H9 (cell line): ENCODE measurements at regions not wholly inside any gene's neighbourhood (a gene's known extent, or its start where the extent isn't known, plus 50 kb on each side); places are given as distances from the start of the nearest gene placed in this dataset.

Experiments
- DNase-seq: peaks from one replicate; pipeline ENCODE4 v3.0.0-alpha.2; 2017
- H2AFZ ChIP-seq: one replicate; pipeline ENCODE4 v1.6.1; 2013; ENCODE audit warnings: mild to moderate bottlenecking, low read length, control low read depth, moderate library complexity
- H2AK5ac ChIP-seq: 2 replicates; pipeline ENCODE4 v1.6.1; 2013; ENCODE audit warnings: low read length, control low read depth, mixed read lengths; ENCODE audit not compliant: insufficient read length
- H2BK120ac ChIP-seq: one replicate; pipeline ENCODE4 v1.6.1; 2013; ENCODE audit warnings: low read depth, mild to moderate bottlenecking, low read length, control low read depth, inconsistent platforms; ENCODE audit not compliant: poor library complexity, severe bottlenecking
- H2BK12ac ChIP-seq: 2 replicates; pipeline ENCODE4 v1.6.1; 2013; ENCODE audit warnings: low read length, control low read depth, mixed read lengths, low read depth; ENCODE audit not compliant: insufficient read length
- H2BK15ac ChIP-seq: 2 replicates; pipeline ENCODE4 v1.6.1; 2013; ENCODE audit warnings: low read depth, low read length, control low read depth
- H2BK20ac ChIP-seq: one replicate; pipeline ENCODE4 v1.6.1; 2013; ENCODE audit warnings: low read depth, mild to moderate bottlenecking, low read length, control low read depth, inconsistent platforms; ENCODE audit not compliant: poor library complexity, severe bottlenecking
- H2BK5ac ChIP-seq: 2 replicates; pipeline ENCODE4 v1.6.1; 2013; ENCODE audit warnings: low read length, control low read depth, mixed read lengths; ENCODE audit not compliant: insufficient read length
- H3K14ac ChIP-seq: 2 replicates; pipeline ENCODE4 v1.6.1; 2013; ENCODE audit warnings: low read length, control low read depth; ENCODE audit not compliant: insufficient read depth
- H3K18ac ChIP-seq: 2 replicates; pipeline ENCODE4 v1.6.1; 2013; ENCODE audit warnings: low read depth, mild to moderate bottlenecking, mixed read lengths, low read length, control low read depth; ENCODE audit not compliant: insufficient read length
- H3K23ac ChIP-seq: 2 replicates; pipeline ENCODE4 v1.6.1; 2013; ENCODE audit warnings: low read length, control low read depth, mixed read lengths, low read depth; ENCODE audit not compliant: insufficient read length
- H3K23me2 ChIP-seq: 2 replicates; pipeline ENCODE4 v1.6.1; 2013; ENCODE audit warnings: low read depth, mild to moderate bottlenecking, mixed read lengths, low read length, control low read depth; ENCODE audit not compliant: insufficient read length, poor library complexity, severe bottlenecking
- H3K27ac ChIP-seq: 2 replicates; pipeline ENCODE4 v1.5.1; 2013; ENCODE audit warnings: low read length, control low read depth, mixed read lengths, low read depth; ENCODE audit not compliant: insufficient read length
- H3K27me3 ChIP-seq: 2 replicates; pipeline ENCODE4 v1.6.1; 2013; ENCODE audit warnings: low read length, control low read depth, inconsistent platforms; ENCODE audit not compliant: insufficient read depth
- H3K4ac ChIP-seq: 2 replicates; pipeline ENCODE4 v1.6.1; 2013; ENCODE audit warnings: low read depth, mild to moderate bottlenecking, control low read depth, inconsistent platforms, low read length, moderate library complexity
- H3K4me1 ChIP-seq: 2 replicates; pipeline ENCODE4 v1.6.1; 2013; ENCODE audit warnings: low read length, control low read depth, inconsistent platforms; ENCODE audit not compliant: insufficient read depth
- H3K4me2 ChIP-seq: 2 replicates; pipeline ENCODE4 v1.6.1; 2013; ENCODE audit warnings: low read length, control low read depth, mixed read lengths; ENCODE audit not compliant: insufficient read length, insufficient read depth
- H3K56ac ChIP-seq: 2 replicates; pipeline ENCODE4 v1.6.1; 2013; ENCODE audit warnings: low read depth, mild to moderate bottlenecking, mixed read lengths, low read length, control low read depth; ENCODE audit not compliant: insufficient read length
- H3K79me1 ChIP-seq: 2 replicates; pipeline ENCODE4 v1.6.1; 2013; ENCODE audit warnings: low read depth, mild to moderate bottlenecking, moderate library complexity, low read length, control low read depth, inconsistent platforms; ENCODE audit not compliant: insufficient read depth, poor library complexity, severe bottlenecking
- H3K79me2 ChIP-seq: 2 replicates; pipeline ENCODE4 v1.6.1; 2013; ENCODE audit warnings: low read length, control low read depth, inconsistent platforms; ENCODE audit not compliant: insufficient read depth
- H3K9ac ChIP-seq: 2 replicates; pipeline ENCODE4 v1.6.1; 2013; ENCODE audit warnings: low read length, control low read depth, mixed read lengths; ENCODE audit not compliant: insufficient read length; ENCODE audit errors: extremely low read depth
- H3K9me3 ChIP-seq: one replicate; pipeline ENCODE4 v1.6.1; 2013; ENCODE audit warnings: low read depth, low read length, inconsistent platforms; ENCODE audit not compliant: control insufficient read depth
- H3T11ph ChIP-seq: one replicate; pipeline ENCODE4 v1.6.1; 2013; ENCODE audit warnings: mild to moderate bottlenecking, low read length, control low read depth, inconsistent platforms
- H4K20me1 ChIP-seq: one replicate; pipeline ENCODE4 v1.6.1; 2013; ENCODE audit not compliant: control insufficient read depth, insufficient read length, insufficient read depth
- H4K5ac ChIP-seq: 2 replicates; pipeline ENCODE4 v1.6.1; 2013; ENCODE audit warnings: low read depth, mild to moderate bottlenecking, mixed read lengths, low read length, control low read depth; ENCODE audit not compliant: insufficient read length
- H4K8ac ChIP-seq: replicated peaks from 2 replicates; pipeline ENCODE4 v1.6.1; 2013; ENCODE audit warnings: low read length, control low read depth, mixed read lengths, low read depth; ENCODE audit not compliant: insufficient read length
- H4K91ac ChIP-seq: 2 replicates; pipeline ENCODE4 v1.6.1; 2013; ENCODE audit warnings: low read depth, mild to moderate bottlenecking, moderate library complexity, mixed read lengths, low read length, control low read depth; ENCODE audit not compliant: insufficient read length
- H3K27ac Mint-ChIP-seq, 3 experiments: 2 replicates in 2 of 3; 3 replicates in 1 of 3; pipeline ENCODE4 v1.8.0; 2020 to 2021; ENCODE audit warnings: mixed read lengths in 3 of 3, mild to moderate bottlenecking in 1 of 3, moderate library complexity in 1 of 3
- H3K27me3 Mint-ChIP-seq: 2 replicates; pipeline ENCODE4 v1.8.0; 2021; ENCODE audit warnings: low read depth, mild to moderate bottlenecking, moderate library complexity, mixed read lengths
- H3K36me3 Mint-ChIP-seq, 3 experiments: 2 replicates in 2 of 3; 3 replicates in 1 of 3; pipeline ENCODE4 v1.8.0; 2020 to 2021; ENCODE audit warnings: low read depth in 3 of 3, mixed read lengths in 3 of 3; ENCODE audit not compliant: insufficient read depth in 1 of 3
- H3K4me1 Mint-ChIP-seq, 2 experiments: 2 replicates each; pipeline ENCODE4 v1.8.0; 2020; ENCODE audit warnings: mixed read lengths in 2 of 2
- H3K4me3 Mint-ChIP-seq, 2 experiments: 2 replicates in 1 of 2; 3 replicates in 1 of 2; pipeline ENCODE4 v1.8.0; 2020 to 2021; ENCODE audit warnings: mild to moderate bottlenecking in 2 of 2, mixed read lengths in 2 of 2, moderate library complexity in 1 of 2
- H3K9me3 Mint-ChIP-seq, 2 experiments: 2 replicates in 1 of 2; 3 replicates in 1 of 2; pipeline ENCODE4 v1.8.0; 2020; ENCODE audit warnings: mild to moderate bottlenecking in 2 of 2, mixed read lengths in 2 of 2, moderate library complexity in 1 of 2
- CTCF ChIP-seq: fragments of 200-600 bp; sonication (generic); conservative IDR thresholded peaks from 3 replicates; pipeline ENCODE4 v1.8.0; 2021; ENCODE audit warnings: antibody characterized with exemption, mild to moderate bottlenecking
- WGBS: extraction: QIAGEN DNeasy Blood & Tissue Kit; methylation state at CpG from one replicate; pipeline ENCODE4 v1.1.7; 2013; ENCODE audit warnings: missing lambda C conversion rate, low lambda C conversion rate, mixed read lengths; ENCODE audit not compliant: insufficient read length; ENCODE audit errors: extremely low coverage; 5-methylcytosine and 5-hydroxymethylcytosine counted together

- Histone ChIP-seq H3K14ac (peak overlapping the region; percentile 13; the same call in 1 of the 2 replicates), H4K5ac (no peak overlapping the region), H4K20me1 (no peaks in the 10 kb centered on the region), H3K23me2 (no peaks in the 10 kb centered on the region), H2BK120ac (no peak overlapping the region), H2BK5ac (no peak overlapping the region), H3K56ac (no peak overlapping the region), H2BK12ac (no peak overlapping the region), H3K79me2 (no peaks in the 10 kb centered on the region), H3K4me2 (no peak overlapping the region), H3K27me3 (no peaks in the 10 kb centered on the region), H3K4me1 (peaks cover 11% of the 10 kb centered on the region; the same call in 1 of the 2 replicates), H4K91ac (no peak overlapping the region), H3K79me1 (no peaks in the 10 kb centered on the region), H3T11ph (no peak overlapping the region), H3K27ac (no peak overlapping the region), H4K8ac (no peak overlapping the region), H2BK20ac (no peak overlapping the region), H3K4ac (no peak overlapping the region; the same call in 1 of the 2 replicates), H2AFZ (no peak overlapping the region), H3K9me3 (no peaks in the 10 kb centered on the region), H2BK15ac (no peak overlapping the region), H3K23ac (no peak overlapping the region), H2AK5ac (no peak overlapping the region), H3K18ac (peak overlapping the region; percentile 77), H3K9ac (no peak overlapping the region)
- Mint-ChIP-seq H3K4me1 (peaks cover 62 to 73% of the 10 kb centered on the region in 2 experiments), H3K27ac (peak overlapping the region; percentile 96 to 98 (median 97)), H3K27me3 (peaks cover 2% of the 10 kb centered on the region), H3K9me3 (peaks cover 0 to 3% of the 10 kb centered on the region in 2 experiments; a peak in 3 of 5 replicates), H3K4me3 (peak overlapping the region; percentile 28 to 30; a peak in 3 of 5 replicates), H3K36me3 (peaks cover 2 to 4% (median 3%) of the 10 kb centered on the region in 3 experiments; a peak in 2 of 7 replicates)
- no CpG with 5 or more reads among the region's 6 CpGs for WGBS
- TF ChIP-seq CTCF = no peak
- DNase-seq = peak; percentile 68
Measured at GRCh38 chr10:128626397-128627000, 500.3 kb upstream of the MKI67 start.
